ENCODE measurements at regions not wholly inside any gene's neighbourhood (a gene's known extent, or its start where the extent isn't known, plus 50 kb on each side); places are given as distances from the start of the nearest gene placed in this dataset.

- no peak for DNase-seq (ENCODE audit: extremely low spot score)
- intact Hi-C loops (cut with DNase I) = no loop called here
- WGBS = 82% methylated on average over 5 of the region's 5 CpGs
- Histone ChIP-seq H3K4me3 (no peak overlapping the region), H3K27me3 (peaks cover 0 to 68% (median 0%) of the 10 kb centered on the region in 4 donors), H3K27ac (replicated peaks in 1 of 4) (no peak overlapping the region), H3K4me1 (no peaks in the 10 kb centered on the region), H3K9me3 (no peaks in the 10 kb centered on the region), H3K36me3 (no peaks in the 10 kb centered on the region)
- no peak for TF ChIP-seq POLR2AphosphoS5 (IDR thresholded peaks at IDR 0.05)
These were observed 114.4 kb downstream of the TRIM29 start for GRCh38 chr11:120023551-120023950.

- TF ChIP-seq, protein P1, sequence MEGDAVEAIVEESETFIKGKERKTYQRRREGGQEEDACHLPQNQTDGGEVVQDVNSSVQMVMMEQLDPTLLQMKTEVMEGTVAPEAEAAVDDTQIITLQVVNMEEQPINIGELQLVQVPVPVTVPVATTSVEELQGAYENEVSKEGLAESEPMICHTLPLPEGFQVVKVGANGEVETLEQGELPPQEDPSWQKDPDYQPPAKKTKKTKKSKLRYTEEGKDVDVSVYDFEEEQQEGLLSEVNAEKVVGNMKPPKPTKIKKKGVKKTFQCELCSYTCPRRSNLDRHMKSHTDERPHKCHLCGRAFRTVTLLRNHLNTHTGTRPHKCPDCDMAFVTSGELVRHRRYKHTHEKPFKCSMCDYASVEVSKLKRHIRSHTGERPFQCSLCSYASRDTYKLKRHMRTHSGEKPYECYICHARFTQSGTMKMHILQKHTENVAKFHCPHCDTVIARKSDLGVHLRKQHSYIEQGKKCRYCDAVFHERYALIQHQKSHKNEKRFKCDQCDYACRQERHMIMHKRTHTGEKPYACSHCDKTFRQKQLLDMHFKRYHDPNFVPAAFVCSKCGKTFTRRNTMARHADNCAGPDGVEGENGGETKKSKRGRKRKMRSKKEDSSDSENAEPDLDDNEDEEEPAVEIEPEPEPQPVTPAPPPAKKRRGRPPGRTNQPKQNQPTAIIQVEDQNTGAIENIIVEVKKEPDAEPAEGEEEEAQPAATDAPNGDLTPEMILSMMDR (IDR thresholded peaks at IDR 0.05) = no peak
- TF ChIP-seq POLR2AphosphoS5 (IDR thresholded peaks at IDR 0.05) = no peak
- TF ChIP-seq EP300 (IDR thresholded peaks at IDR 0.05) = no peak
- no peak for TF ChIP-seq POLR2A (IDR thresholded peaks at IDR 0.05; ENCODE audit: low read depth)
- H3K4me1 ChIP-seq = no peaks in the 10 kb centered on the region
- H3K9me3 ChIP-seq = no peaks in the 10 kb centered on the region
- DNase-seq (ENCODE audit: extremely low spot score) = no peak
- no peaks in the 10 kb centered on the region for H3K36me3 ChIP-seq
- intact Hi-C loops (cut with DNase I) = no loop called here
- H3K27me3 ChIP-seq = peaks cover 0 to 68% (median 0%) of the 10 kb centered on the region in 4 donors
- WGBS = 0% methylated on average over 1 of the region's 1 CpG
- no peak overlapping the region for H3K4me3 ChIP-seq
- no peak overlapping the region for H3K27ac ChIP-seq (replicated peaks in 1 of 4)
These were observed 114.8 kb downstream of the TRIM29 start for GRCh38 chr11:120023120-120023519.

GRCh38 chr11:120022617-120023016 is 115.3 kb downstream of the TRIM29 start:
- Histone ChIP-seq H3K27me3 (peaks cover 0 to 70% (median 0%) of the 10 kb centered on the region in 4 donors), H3K4me3 (no peak overlapping the region), H3K36me3 (no peaks in the 10 kb centered on the region), H3K9me3 (no peaks in the 10 kb centered on the region), H3K27ac (replicated peaks in 1 of 4) (no peak overlapping the region), H3K4me1 (no peaks in the 10 kb centered on the region)
- DNase-seq (ENCODE audit: extremely low spot score) = no peak
- intact Hi-C loops (cut with DNase I) = no loop called here
- 88% methylated on average over 5 of the region's 5 CpGs for WGBS
- TF ChIP-seq POLR2A (IDR thresholded peaks at IDR 0.05; ENCODE audit: low read depth) = no peak
- no peak for TF ChIP-seq POLR2AphosphoS5 (IDR thresholded peaks at IDR 0.05)

- no peaks in the 10 kb centered on the region for H3K9me3 ChIP-seq
- H3K4me3 ChIP-seq = no peak overlapping the region
- 79% methylated on average over 5 of the region's 5 CpGs for WGBS
- TF ChIP-seq POLR2AphosphoS5 (IDR thresholded peaks at IDR 0.05) = no peak
- TF ChIP-seq, protein P1 (IDR thresholded peaks at IDR 0.05) = no peak
- TF ChIP-seq EP300 (IDR thresholded peaks at IDR 0.05) = no peak
- no peak for TF ChIP-seq POLR2A (IDR thresholded peaks at IDR 0.05; ENCODE audit: low read depth)
- no peaks in the 10 kb centered on the region for H3K36me3 ChIP-seq
- H3K27ac ChIP-seq (replicated peaks in 1 of 4) = no peak overlapping the region
- H3K27me3 ChIP-seq = peaks cover 0 to 70% (median 0%) of the 10 kb centered on the region in 4 donors
- no peaks in the 10 kb centered on the region for H3K4me1 ChIP-seq
- DNase-seq (ENCODE audit: extremely low spot score) = no peak
- intact Hi-C loops (cut with DNase I) = no loop called here
These were observed 115.9 kb downstream of the TRIM29 start for GRCh38 chr11:120021978-120022377.

- Histone ChIP-seq H3K27ac (replicated peaks in 1 of 4) (no peak overlapping the region), H3K4me1 (no peaks in the 10 kb centered on the region), H3K36me3 (no peaks in the 10 kb centered on the region), H3K4me3 (no peak overlapping the region), H3K9me3 (no peaks in the 10 kb centered on the region), H3K27me3 (peaks cover 0 to 71% (median 0%) of the 10 kb centered on the region in 4 donors)
- no peak for DNase-seq (ENCODE audit: extremely low spot score)
- intact Hi-C loops (cut with DNase I) = no loop called here
- TF ChIP-seq EP300 (IDR thresholded peaks at IDR 0.05) = no peak
- no peak for TF ChIP-seq POLR2AphosphoS5 (IDR thresholded peaks at IDR 0.05)
- no peak for TF ChIP-seq POLR2A (IDR thresholded peaks at IDR 0.05; ENCODE audit: low read depth)
- 82% methylated on average over 7 of the region's 7 CpGs for WGBS
These were observed 116.4 kb downstream of the TRIM29 start for GRCh38 chr11:120021391-120021953.

DNA sequence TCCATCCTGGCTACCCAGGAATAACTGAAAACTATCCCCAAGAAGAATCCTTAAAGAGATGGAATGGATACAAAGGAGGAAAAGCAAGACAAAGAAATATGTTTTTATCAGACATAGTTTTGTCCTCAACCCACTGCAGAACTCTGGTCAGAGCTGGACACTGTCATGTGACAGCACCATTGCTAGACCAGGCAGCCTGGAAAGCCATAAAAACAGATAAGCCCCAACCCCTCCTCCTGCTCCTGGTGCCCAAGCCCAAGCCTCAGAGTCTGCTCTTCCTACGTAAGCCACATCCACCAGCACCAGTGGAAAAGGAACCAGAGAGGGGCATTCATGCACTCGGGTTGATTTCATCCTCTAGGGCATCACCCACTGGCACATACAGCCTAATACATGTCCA is 116.9 kb downstream of the TRIM29 start:
- no peak overlapping the region for H3K27ac ChIP-seq (replicated peaks in 1 of 4)
- TF ChIP-seq, protein P1 (IDR thresholded peaks at IDR 0.05) = no peak
- TF ChIP-seq POLR2AphosphoS5 (IDR thresholded peaks at IDR 0.05) (no peak), POLR2A (IDR thresholded peaks at IDR 0.05; ENCODE audit: low read depth) (no peak), EP300 (IDR thresholded peaks at IDR 0.05) (no peak)
- peaks cover 0 to 71% (median 0%) of the 10 kb centered on the region in 4 donors for H3K27me3 ChIP-seq
- H3K4me1 ChIP-seq = no peaks in the 10 kb centered on the region
- 83% methylated on average over 2 of the region's 2 CpGs for WGBS
- intact Hi-C loops (cut with DNase I) = no loop called here
- DNase-seq (ENCODE audit: extremely low spot score) = no peak
- H3K9me3 ChIP-seq = no peaks in the 10 kb centered on the region
- no peaks in the 10 kb centered on the region for H3K36me3 ChIP-seq
- no peak overlapping the region for H3K4me3 ChIP-seq
